SKM-1 treated with dmso at 0.1 percent for 144 hours (cell line): ENCODE measurements at regions not wholly inside any gene's neighbourhood (a gene's known extent, or its start where the extent isn't known, plus 50 kb on each side); places are given as distances from the start of the nearest gene placed in this dataset.

ENCODE experiments used
- DNase-seq: peaks from one replicate; lab custom pipeline; 2025; ENCODE audit not compliant: unreplicated experiment; lab: John Stamatoyannopoulos, UW

DNA sequence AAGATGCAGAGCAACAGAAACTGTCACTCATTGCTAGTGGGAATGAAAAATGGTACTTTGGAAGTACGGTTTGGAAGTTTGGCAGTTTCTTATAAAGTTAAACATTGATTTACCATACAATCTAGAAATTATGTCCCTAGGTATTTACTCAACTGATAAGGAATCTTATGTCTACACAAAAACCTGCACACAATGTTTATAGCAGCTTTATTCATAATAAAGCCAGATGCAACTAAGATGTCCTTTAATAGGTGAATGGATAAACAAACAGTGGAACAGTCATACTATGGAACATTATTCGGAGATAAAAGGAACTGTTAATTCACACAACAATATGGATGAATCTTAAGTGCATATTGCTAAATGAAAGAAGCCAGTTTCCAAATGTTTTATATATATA lies 96.2 kb upstream of the SIRPA start:
- DNase-seq, result no peak

DNA sequence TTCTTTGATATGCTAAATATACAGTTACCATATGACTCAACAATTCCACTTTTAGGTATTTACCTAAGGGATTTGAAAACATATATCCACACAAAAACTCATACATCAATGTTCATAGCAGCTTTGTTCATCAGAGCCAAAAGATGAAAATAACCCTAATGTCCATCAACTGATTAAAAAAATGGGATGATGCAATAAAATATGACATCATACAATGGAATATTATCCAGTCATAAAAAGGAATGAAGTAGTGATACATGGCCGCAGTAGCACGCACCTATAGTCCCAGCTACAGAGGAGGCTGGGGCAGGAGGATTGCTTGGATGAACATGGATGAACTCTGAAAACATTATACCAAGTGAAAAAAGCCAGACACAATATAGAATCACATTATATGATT lies 101.4 kb upstream of the SIRPA start:
- no peak for DNase-seq

DNA sequence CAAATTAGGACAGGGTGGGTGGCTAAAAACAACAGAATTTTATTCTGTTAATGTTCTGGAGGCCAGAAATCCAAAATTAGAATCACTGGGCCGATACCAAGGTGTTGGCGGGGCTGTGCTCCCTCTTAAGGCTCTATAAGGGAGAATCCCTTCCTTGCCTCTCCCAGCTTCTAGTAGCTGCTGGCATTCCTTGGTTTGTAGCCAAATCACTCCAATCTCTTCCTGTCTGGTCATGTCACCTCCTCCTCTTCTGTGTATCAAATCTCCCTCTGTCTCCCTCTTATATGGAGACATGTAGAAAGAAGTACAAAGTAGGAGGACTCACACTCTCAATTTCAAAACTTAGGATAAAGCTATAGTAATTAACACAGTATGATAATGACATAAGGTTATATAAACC lies 102.9 kb upstream of the SIRPA start:
- no peak for DNase-seq

DNA sequence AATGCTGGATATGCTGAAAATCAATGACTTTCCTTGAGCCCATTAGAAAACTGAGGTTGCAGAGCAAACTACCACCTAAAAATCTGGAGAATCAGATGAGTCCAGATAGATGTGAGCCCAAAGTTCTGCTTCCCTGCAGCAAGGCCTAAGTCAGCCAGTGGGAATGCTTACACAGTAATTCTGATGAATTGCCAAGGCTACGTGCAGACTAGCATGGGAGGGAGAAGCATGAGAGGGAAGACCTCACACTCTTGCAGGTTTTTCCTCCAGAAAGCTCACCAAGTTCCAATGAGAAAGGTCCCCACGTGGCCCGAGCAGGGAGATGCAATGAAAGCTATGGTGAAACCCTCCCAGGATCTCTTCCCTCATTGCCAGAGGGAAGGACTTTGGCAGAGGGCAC lies 104.8 kb upstream of the SIRPA start:
- DNase-seq, result no peak

DNA sequence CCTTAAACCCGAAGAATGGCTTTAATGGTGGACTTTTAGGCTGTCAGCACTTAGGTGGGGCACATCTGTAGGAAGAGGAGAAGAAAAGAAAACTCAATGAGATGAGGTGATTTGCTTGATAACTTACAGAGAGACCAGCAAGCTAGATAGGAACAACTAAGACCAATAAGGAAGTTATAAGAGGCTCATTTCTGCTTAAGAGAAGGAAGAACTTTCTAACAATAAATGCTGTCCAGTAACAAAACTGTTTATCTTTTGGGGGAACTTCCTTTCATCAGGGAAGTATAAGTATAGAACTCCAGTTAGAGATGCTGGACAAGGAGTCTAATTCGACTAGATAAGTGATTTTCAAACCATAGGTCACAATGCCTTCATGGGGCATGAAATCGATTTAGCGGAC lies 107.2 kb upstream of the SIRPA start:
- DNase-seq, result peak; percentile 10

DNA sequence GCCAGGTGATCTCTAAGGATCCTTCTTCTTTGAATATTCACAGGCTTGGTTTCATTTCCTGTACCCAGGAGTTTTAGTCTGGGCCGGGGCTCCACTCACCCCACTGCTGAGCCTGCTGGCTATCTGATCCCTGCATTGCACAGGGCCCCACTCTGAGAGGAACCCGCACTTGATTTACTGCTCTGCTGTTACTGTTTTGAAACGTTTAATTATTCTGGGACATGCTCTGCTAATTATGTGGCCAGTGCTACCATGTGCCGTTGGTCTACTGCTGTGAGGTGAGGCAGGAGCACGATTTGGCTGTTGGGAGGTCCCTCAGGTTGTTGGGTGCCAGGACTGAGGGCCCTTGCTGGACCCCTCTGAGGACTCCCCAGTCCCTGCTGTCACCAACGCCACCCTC lies 108.7 kb upstream of the SIRPA start:
- DNase-seq, result no peak

DNA sequence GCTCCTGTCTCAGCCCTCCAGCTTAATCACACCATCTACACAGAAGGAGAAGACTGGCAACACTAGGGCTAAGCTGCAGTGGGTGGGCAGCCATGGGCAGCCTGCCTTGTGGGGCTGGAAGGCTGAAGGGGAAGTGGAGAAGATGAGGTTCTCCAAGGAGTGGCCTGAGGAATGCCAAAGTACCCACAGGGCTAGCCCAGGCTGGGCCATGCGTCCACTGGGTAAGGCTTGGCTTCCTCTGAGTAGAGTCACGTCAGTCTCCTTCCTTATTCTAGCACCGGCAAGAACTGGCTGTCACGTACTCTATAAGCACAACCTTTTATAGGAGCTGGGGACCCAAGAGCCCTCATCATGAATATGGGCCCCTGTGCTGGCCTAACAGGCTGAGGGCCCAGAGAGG lies 110.6 kb upstream of the SIRPA start:
- DNase-seq, result no peak

DNA sequence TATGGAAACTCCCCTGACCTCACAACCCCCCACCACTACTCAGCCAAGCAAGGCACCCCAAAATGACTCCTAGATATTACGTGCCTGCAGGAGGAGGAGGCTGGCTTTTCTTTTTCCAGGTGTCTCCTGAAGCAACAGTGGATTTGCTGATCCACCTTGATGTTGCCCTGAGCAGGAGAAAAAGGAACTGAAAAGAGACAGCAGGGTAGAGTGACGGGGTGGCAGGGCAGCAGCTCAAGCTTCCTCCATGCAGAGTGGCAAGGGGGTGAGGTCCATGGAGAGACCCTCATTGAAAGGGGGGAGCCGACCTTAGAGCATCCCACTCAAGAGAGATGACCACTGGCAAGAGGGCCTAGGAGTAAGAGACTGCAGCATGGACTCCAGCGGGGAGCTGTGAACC lies 112.0 kb upstream of the SIRPA start:
- DNase-seq, result no peak

DNA sequence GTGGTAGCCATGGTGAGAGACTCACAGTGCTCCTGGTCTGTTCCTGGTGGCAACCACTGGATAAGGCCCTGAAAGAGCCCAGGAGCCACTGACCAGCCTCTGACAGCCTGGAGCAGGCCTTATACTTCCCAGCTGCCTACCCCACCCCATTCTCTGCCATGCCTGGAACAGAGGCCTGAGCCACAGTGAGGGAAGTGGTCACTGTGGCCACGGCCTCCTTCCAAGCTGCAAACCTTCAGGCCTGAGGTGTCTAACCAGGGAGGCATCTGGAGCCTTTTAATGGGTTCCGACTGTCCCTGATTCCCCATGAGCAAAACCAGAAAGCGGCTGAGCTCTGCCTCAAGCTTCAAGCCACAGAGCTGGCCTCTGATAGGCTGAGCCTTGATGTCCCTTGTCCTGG lies 113.0 kb upstream of the SIRPA start:
- DNase-seq, result no peak

DNA sequence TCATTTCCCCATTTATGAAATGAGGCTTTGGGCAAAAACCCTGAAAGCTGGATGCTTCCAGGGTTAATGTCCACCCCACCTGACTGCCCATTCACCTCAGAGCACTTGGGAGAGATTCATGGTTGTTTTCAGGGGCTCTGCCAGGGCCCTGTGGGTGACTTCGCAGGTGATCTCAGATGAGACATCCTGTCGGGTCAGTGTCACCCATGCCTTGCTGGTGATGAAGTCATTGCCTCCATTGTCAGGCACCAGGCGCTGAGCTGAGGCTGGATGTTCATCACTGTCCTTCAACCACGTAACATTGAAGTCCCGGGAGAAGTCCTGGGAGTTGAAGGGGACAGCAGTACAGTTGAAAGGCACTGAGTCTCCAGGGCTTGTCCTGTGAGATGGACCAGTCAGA lies 115.6 kb upstream of the SIRPA start:
- no peak for DNase-seq

DNA sequence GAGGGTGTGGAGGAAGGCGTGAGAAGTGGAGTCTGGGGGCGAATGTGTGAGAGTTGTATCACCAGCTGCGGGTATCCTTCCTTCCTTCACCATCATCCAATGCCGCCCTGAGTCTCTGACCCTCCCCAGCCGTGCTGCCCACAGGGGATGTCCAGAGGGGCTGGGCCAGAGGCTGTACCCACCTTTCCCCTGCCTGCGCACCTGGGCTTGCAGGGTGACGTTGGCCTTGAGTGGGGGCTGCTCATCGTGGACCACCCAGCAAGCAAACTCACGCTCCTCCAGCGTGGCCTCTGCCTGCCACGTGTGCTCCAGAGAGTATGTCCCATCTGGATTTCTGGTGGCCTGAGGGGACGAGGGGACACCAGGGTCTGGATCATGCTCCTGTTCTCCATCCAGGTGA lies 116.9 kb upstream of the SIRPA start:
- no peak for DNase-seq

DNA sequence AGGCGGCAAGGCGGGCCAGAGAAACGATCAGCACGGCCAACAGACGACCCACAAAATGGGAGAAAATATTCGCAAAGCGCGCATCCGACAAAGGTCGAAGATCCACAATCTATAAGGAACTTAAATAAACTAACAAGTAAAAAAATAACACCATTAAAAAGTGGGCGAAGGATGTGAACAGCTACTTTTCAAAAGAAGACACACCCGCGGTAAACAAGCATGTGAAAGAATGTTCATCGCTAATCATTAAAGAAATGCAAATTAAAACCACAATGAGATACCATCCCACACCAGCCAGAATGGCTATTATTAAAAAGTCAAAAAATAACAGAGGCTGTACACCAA lies 117.8 kb upstream of the SIRPA start:
- no peak for DNase-seq

DNA sequence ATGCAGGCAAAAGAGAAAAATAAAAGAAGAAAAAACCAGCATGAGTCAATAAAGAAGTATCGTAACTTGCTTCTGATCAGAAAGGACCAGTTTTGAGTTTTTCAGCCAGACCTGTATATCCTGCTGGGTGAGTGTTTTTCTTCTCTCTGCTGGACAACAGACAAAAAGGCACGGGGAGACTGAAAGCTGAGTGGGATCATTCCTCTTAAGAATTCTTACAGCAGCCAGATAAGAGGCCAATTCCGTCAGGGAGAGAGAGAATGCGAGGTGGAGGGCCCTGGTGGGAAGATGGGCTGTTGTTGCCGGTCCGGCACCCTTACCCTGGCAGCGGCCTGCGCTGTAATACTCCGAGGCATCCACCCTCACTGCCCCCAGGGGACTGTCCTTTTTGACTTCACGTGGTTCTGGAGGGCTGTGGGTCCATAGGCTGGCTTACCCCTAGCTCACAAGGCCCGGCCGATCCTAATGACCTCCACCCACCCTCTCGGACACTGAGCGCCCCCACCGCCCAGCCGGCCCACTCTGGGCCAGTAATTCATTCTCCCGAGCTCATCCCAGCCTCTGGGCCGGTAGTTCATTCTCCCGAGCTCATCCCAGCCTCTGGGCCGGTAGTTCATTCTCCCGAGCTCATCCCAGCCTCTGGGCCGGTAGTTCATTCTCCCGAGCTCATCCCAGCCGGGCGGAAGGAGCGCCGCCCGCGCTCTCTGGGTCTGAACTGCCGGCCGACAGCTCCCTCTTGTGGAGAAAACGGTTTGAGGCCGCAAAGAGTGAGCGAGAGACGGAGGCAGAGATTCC lies 118.3 kb upstream of the SIRPA start:
- peak; percentile 21 for DNase-seq

DNA sequence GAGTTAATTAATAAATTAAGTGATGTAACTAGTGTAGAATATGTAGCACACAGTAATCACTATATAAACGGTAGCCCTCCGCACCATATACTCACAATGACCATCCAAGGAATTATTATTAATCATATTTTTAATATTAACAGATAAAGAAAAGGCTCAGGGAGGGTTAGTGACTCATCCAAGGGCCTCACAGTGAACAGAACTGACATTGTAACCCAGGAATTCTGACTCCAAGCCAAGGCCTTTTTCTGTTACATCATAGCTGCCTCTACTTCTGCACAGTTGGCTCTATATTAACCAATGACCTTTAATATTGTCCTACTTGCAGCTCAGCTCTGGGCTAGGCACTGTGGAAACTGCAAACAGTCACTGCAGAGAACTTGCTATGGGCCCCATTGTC lies 117.5 kb upstream of the SIRPG start:
- no peak for DNase-seq

DNA sequence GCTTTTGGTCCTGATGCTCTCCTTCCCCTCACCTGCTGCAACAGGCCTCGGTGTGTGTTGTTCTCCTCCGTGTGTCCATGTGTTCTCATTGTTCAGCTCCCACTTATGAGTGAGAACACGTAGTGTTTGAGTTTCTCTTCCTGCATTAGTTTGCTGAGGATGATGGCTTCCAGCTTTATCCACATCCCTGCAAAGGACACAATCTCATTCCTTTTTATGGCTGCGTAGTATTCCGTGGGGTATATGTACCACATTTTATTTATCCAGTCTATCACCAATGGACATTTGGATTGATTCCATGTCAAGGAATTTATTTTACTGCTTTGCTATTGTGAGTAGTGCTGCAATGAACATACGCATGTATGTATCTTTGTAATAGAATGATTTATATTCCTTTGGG lies 116.9 kb upstream of the SIRPG start:
- no peak for DNase-seq

DNA sequence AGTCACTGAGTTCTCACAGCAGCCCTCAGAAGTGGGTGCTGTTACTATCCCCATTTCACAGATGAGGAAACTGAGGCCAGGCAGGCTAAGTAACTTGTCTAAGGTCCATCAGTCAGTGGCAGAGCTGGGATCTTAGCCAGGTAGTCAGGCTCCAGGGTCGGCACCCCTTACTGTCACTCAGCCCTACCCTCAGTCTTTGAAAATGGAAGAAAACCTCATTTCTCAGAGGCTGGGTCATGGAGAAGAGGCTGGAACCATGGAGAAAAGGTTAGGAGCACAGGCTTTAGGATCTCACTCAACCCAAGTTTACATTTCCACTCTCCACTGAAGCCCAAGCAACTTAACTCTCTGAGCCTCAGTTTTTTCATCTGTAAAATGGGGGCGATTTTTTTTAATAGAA lies 116.2 kb upstream of the SIRPG start:
- DNase-seq, result no peak

DNA sequence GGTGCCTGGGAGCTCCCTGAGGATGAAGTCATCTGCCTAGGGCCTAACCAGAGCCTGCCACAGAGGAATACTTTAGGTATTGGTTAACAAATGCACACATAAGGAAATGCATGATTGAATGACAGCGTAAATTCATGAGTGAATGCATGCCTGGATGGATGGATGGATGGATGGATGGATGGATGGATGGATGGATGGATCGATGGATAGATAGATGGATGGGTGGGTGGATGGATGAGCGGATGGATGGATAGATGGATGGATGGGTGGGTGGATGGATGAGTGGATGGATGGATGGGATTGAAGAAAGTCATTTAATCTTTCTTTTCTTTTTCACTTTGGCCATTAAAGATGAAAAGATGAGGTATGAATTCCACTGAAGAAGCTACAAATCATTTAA lies 111.9 kb upstream of the SIRPG start:
- DNase-seq, result no peak

DNA sequence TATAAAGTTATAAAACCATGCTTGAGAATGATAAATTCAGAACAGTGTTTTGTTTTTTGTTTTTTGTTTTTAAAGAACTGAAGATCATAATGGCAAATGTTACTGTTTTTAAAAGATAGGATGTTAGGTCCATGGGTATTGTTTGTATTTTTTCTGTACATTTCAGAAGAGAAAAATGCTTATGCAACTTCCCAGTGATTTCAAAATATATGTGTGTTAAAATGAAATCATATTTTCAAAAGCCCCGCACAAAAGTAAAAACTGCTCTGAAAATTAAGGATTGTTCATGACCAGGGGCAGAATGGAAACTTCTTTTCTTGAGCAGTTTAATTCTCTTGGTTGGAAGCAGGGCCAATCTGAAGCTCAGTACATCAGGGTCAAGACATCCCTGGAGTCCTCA lies 109.2 kb upstream of the SIRPG start:
- DNase-seq, result no peak

DNA sequence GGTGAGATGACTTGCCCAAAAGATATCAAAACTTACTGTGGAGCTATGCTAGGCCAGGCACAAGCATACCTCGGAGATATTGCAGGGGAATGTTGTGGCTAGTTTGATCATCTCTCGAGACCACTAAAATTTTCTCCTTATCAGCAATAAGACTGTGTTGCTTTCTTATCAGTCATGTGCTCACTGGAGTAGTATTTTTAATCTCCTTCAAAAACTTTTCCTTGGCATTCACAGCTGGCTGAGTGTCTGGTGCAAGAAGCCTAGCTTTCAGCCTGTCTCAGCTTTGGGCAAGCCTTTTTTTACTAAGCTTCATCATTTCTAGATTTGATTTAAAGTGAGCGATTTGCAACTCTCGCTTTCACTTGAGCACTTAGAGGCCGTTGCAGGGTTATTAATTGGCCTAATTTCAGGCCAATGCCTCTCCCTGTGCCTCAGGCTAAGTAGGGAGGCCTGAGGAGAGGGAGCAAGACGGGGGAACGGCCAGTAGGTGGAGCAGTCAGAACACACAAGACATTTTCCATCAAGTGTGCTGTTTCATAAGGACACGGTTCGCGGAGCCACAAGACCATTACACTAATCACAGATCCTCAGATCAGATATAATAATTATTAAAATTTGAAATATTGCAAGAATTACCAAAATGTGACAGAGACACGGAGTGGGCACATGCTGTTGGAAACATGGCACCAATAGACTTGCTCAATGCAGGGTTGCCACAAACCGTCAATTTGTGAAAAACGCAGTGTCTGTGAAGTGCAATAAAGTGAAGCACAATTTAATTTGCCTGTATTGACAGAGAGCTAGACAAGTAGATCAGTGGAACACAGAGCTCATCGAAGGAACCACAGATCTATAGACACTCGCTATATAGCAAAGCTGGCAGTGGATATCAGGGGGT lies 106.8 kb upstream of the SIRPG start:
- DNase-seq, result peak; percentile 27

DNA sequence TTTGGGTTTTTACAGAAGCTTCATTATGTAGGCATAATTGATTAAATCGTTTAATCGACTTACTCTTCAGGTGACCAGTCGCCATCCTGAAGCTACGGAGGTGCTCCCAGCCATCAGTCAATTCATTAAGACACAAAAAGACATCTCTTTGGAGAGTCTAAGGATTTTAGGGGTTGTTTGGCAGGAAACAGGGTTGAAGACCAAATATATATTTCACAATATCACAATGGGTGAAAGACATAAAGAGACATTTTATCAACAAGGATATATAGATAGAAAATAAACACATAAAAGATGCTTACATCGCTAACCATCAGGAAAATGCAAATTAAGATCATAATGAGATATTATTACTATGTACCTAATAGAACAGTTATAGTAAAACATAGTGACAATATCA lies 104.0 kb upstream of the SIRPG start:
- DNase-seq, result no peak

DNA sequence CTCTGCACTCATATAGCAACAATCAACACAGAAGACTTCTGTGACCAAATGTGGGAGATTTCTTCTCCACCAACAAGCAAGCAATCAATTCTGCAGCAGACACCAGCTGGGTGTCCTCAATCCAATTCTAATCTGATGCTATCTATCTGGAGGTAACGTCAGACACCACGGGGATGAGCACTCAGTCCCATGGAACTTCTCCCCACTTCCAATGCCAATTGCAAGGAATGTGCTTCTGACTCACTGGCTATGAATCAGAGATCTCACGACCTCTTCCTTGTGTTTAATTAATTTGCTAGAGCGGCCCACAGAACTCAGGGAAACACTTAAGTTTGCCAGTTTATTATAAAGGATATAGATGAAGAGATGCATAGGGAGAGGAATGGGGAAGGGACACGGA lies 103.5 kb upstream of the SIRPG start:
- DNase-seq, result no peak

DNA sequence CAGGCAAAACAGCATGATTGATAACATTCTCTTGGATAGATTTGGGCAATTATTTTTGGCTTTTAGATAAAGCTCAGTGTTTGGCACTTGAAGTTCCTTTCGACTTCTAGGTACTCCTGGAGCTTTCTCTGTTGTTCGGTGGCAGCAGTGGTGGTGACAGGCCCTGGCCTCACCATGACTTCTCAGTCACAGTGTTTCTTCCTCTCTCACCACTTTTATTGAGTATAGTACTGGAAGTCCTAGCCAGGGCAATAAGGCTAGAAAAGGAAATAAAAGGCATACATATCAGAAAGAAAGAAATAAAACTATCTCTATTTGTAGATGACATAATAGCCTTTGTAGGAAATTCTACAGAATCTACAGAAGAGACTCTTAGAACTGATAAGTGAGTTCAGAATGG lies 101.2 kb upstream of the SIRPG start:
- no peak for DNase-seq
